ENCODE measurements at regions not wholly inside any gene's neighbourhood (a gene's known extent, or its start where the extent isn't known, plus 50 kb on each side); places are given as distances from the start of the nearest gene placed in this dataset.
"Not testable (repeated sequence)": the region's sequence is repeated elsewhere in the genome, so short reads cannot be mapped to it uniquely, and the experiment has no call there.

- no peak for TF ChIP-seq CTCF (IDR thresholded peaks at IDR 0.05; ENCODE audit: borderline replicate concordance, control extremely low read depth, extremely low read depth, insufficient read depth, missing control alignments)
- DNase-seq (ENCODE audit: low spot score): no peak
- in situ Hi-C loops (cut with MboI; ENCODE audit: low sequenced_read_pairs, unreplicated experiment): no loop called here
Measured at GRCh38 chr16:9014389-9014788, 50.7 kb upstream of the USP7 start.

GRCh38 chr16:9015489-9015888 is 51.8 kb upstream of the USP7 start:
- no peak for TF ChIP-seq CTCF (IDR thresholded peaks at IDR 0.05; ENCODE audit: borderline replicate concordance, control extremely low read depth, extremely low read depth, insufficient read depth, missing control alignments)
- no peak for DNase-seq (ENCODE audit: low spot score)
- in situ Hi-C loops (cut with MboI; ENCODE audit: low sequenced_read_pairs, unreplicated experiment): no loop called here

DNA sequence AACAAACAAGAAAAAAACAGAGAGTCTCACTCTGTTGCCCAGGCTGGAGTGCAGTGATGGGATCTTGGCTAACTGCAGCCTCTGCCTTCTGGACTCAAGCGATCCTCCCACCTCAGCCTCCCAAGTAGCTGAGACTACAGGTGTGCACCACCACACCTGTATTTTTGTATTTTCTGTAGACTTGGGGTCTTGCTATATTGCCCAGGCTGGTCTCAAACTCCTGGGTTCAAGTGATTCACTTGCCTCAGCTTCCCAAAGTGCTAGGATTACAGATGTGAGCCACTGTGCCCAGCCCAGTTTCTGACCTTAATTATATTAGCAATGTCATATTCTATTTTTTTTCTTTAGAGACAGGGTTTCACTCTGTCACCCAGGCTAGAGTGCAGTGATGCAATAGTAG is 52.3 kb upstream of the USP7 start:
- not testable (repeated sequence) for DNase-seq (ENCODE audit: low spot score)

DNA sequence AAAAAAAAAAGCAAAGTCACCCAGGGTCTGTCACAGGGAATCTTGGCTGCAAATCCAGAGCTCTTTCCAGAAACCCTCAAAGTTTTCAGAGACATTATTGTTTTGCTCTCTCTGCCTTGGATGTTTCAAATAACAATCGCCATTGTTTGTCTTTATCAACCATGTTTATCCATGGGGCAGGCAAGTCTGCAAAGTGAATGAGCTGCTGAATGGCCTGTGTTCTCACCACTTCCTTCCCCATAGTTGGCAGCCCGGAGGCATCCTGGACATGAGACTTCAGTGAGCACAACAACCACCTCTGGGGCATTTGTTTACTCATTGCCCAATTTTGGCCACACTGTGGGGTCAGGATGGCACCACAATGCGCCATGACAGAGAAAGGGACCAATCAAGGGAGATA is 53.1 kb upstream of the USP7 start:
- TF ChIP-seq CTCF (IDR thresholded peaks at IDR 0.05; ENCODE audit: borderline replicate concordance, control extremely low read depth, extremely low read depth, insufficient read depth, missing control alignments): no peak
- in situ Hi-C loops (cut with MboI; ENCODE audit: low sequenced_read_pairs, unreplicated experiment): no loop called here
- no peak for DNase-seq (ENCODE audit: low spot score)

More for the DNA sequence above, 52.3 kb upstream of the USP7 start:
- in situ Hi-C loops (cut with MboI; ENCODE audit: low sequenced_read_pairs, unreplicated experiment): not testable (repeated sequence)

DNA sequence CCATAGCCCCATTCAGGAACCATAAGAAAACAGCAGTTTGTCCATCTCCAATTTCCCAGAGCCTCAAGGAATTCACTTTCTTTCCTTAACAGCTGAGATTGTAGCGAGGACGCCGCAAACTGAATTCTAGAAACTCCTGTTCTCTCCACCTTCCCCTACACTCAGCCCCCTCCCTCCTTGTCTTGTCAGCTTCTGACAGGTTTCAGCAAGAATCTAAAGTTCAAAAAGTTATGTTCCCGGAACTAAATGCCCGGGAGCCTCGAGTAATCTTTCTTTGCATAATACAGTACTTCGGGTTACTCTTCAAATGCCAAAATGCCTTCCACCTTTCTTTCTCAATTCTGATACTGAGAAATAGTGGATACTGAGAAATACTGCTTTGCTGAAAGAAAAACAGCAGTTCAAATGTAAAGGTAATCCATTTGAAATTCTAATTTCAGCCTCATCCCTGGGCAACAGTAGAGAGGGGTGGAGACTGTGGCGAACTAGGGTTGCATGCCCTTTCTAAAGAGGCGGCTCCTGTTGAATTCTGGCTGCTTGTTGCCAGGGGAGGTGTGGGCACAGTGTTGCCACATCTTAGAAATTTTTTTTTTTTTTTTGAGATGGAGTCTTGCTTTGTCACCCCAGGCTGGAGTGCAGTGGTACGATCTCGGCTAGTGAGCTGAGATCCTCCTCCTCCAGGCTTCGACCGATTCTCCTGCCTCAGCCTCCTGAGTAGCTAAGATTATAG is 63.5 kb upstream of the USP7 start:
- in situ Hi-C loops (cut with MboI; ENCODE audit: low sequenced_read_pairs, unreplicated experiment): no loop called here
- no peak for DNase-seq (ENCODE audit: low spot score)
- no peak for TF ChIP-seq CTCF (IDR thresholded peaks at IDR 0.05; ENCODE audit: borderline replicate concordance, control extremely low read depth, extremely low read depth, insufficient read depth, missing control alignments)

- in situ Hi-C loops (cut with MboI; ENCODE audit: low sequenced_read_pairs, unreplicated experiment); DNase-seq (ENCODE audit: low spot score): not testable (repeated sequence)
Measured at GRCh38 chr16:9028491-9028890, 63.0 kb upstream of the HAPSTR1 start.

DNA sequence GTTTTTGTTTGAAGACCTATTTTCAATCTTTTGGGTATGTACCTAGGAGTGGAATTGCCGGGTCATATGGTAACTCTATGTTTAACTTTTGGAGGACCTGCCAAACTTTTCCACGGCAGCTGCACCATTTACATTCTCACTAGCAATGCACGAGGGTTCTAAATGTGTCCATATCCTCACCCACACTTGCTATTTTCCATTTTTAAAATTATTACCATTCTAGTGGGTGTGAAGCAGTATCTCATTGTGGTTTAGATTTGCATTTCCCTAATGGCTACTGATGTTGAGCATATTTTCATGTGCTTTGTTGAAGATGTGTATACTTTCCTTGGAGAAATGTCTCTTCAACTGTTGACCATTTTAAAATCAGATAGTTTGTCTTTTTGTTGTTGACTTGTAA is 60.3 kb upstream of the HAPSTR1 start:
- in situ Hi-C loops (cut with MboI; ENCODE audit: low sequenced_read_pairs, unreplicated experiment): no loop called here
- TF ChIP-seq CTCF (IDR thresholded peaks at IDR 0.05; ENCODE audit: borderline replicate concordance, control extremely low read depth, extremely low read depth, insufficient read depth, missing control alignments): no peak
- DNase-seq (ENCODE audit: low spot score): no peak

Measured in GM13976 (cell line).